T-cell (primary cell): ENCODE measurements at regions not wholly inside any gene's neighbourhood (a gene's known extent, or its start where the extent isn't known, plus 50 kb on each side); places are given as distances from the start of the nearest gene placed in this dataset.
"Not testable (repeated sequence)": the region's sequence is repeated elsewhere in the genome, so short reads cannot be mapped to it uniquely, and the experiment has no call there.

Experiments used
- ATAC-seq, 4 experiments: fragments of 200-7000 bp in 3 of 4; fragments of 150-1000 bp in 1 of 4; cut with Tn5 transposase; replicated peaks in 1 of 4; 1 replicate in 3 of 4; 2 replicates in 1 of 4; pipeline ENCODE4 v1.10.0; 2021; ENCODE audit warnings: moderate library complexity in 3 of 4, mild to moderate bottlenecking in 2 of 4, moderate number of reproducible peaks in 1 of 4
- CTCF ChIA-PET, 2 donors: fragments of 300-600 bp; sonication (Branson Sonifier 250); formaldehyde crosslinking; loops; one replicate each; lab custom pipeline; 2022; ENCODE audit warnings: antibody characterized with exemption in 2 of 2; lab: Charles Lee
- POLR2A ChIA-PET, 2 donors: fragments of 300-600 bp; sonication (Branson Sonifier 250); formaldehyde crosslinking; loops; one replicate each; lab custom pipeline; 2022; ENCODE audit warnings: antibody characterized with exemption in 2 of 2; lab: Charles Lee
- DNase-seq, 35 experiments: peaks; one replicate each; pipeline versions ENCODE4 v3.0.0 to v3.0.0-alpha.2; 2013 to 2023
- H3K27ac ChIP-seq: one replicate; pipeline ENCODE4 v1.5.1; 2013; ENCODE audit warnings: low read length
- H3K27me3 ChIP-seq, 2 experiments: replicated peaks in 1 of 2; 1 replicate in 1 of 2; 2 replicates in 1 of 2; pipeline versions ENCODE4 v1.6.1 to v1.7.0; 2013; ENCODE audit warnings: low read length in 1 of 2, mixed read lengths in 1 of 2; ENCODE audit not compliant: control insufficient read depth in 2 of 2, insufficient read depth in 2 of 2; ENCODE audit errors: extremely low read depth in 1 of 2
- H3K36me3 ChIP-seq, 2 donors: 1 replicate in 1 of 2; 2 replicates in 1 of 2; pipeline versions ENCODE4 v1.6.1 to v1.7.0; 2013; ENCODE audit warnings: low read length in 1 of 2; ENCODE audit not compliant: control insufficient read depth in 2 of 2, insufficient read depth in 1 of 2; ENCODE audit errors: extremely low read depth in 1 of 2
- H3K4me1 ChIP-seq, 2 experiments: 1 replicate in 1 of 2; 2 replicates in 1 of 2; pipeline versions ENCODE4 v1.6.1 to v1.7.0; 2013; ENCODE audit warnings: low read length in 2 of 2, mixed read lengths in 1 of 2; ENCODE audit not compliant: insufficient read depth in 2 of 2, control insufficient read depth in 1 of 2; ENCODE audit errors: extremely low read depth in 1 of 2
- H3K4me3 ChIP-seq, 2 donors: 1 replicate in 1 of 2; 2 replicates in 1 of 2; pipeline versions ENCODE4 v1.5.1 to v1.7.0; 2013; ENCODE audit warnings: mild to moderate bottlenecking in 2 of 2, low read length in 1 of 2, moderate library complexity in 1 of 2; ENCODE audit not compliant: control insufficient read depth in 1 of 2; ENCODE audit errors: extremely low read depth in 1 of 2
- H3K9me3 ChIP-seq: 2 replicates; pipeline ENCODE4 v1.7.0; 2013
- H3K27ac Mint-ChIP-seq, 2 donors: one replicate each; pipeline ENCODE4 v1.8.0; 2020 to 2021; ENCODE audit warnings: mild to moderate bottlenecking in 2 of 2, mixed read lengths in 2 of 2
- H3K27me3 Mint-ChIP-seq, 2 donors: one replicate each; pipeline ENCODE4 v1.8.0; 2021 to 2022; ENCODE audit warnings: mixed read lengths in 2 of 2
- H3K36me3 Mint-ChIP-seq: one replicate; pipeline ENCODE4 v1.8.0; 2021; ENCODE audit warnings: mixed read lengths
- H3K4me1 Mint-ChIP-seq, 3 donors: one replicate each; pipeline ENCODE4 v1.8.0; 2020 to 2022; ENCODE audit warnings: mixed read lengths in 3 of 3, mild to moderate bottlenecking in 1 of 3
- H3K4me3 Mint-ChIP-seq, 3 donors: one replicate each; pipeline ENCODE4 v1.8.0; 2020 to 2022; ENCODE audit warnings: mild to moderate bottlenecking in 3 of 3, mixed read lengths in 3 of 3, moderate library complexity in 3 of 3
- H3K9me3 Mint-ChIP-seq, 3 donors: one replicate each; pipeline ENCODE4 v1.8.0; 2020 to 2022; ENCODE audit warnings: mixed read lengths in 3 of 3
- WGBS: methylation state at CpG from one replicate; pipeline ENCODE4 v1.1.5; 2013; ENCODE audit warnings: missing lambda C conversion rate; ENCODE audit not compliant: insufficient coverage; 5-methylcytosine and 5-hydroxymethylcytosine counted together

- CTCF ChIA-PET, result no interaction called here
Measured at GRCh38 chr13:38226496-38226895, 123.2 kb upstream of the UFM1 start.

GRCh38 chr13:38223089-38223488 lies 126.6 kb upstream of the UFM1 start:
- Histone ChIP-seq H3K4me1 (no peaks in the 10 kb centered on the region), H3K27ac (no peak overlapping the region), H3K4me3 (no peak overlapping the region), H3K9me3 (no peaks in the 10 kb centered on the region), H3K36me3 (no peaks in the 10 kb centered on the region), H3K27me3 (no peaks in the 10 kb centered on the region)
- ChIA-PET CTCF (no interaction called here), POLR2A (interaction anchor here in 1 of 2 donors (0.7 kb wide), 1 partner anchor 120 kb away, joined by 3 read pairs; no protein-coding TSS in a partner anchor)
- Mint-ChIP-seq H3K27me3 (peaks cover 0 to 1% of the 10 kb centered on the region in 2 donors), H3K27ac (no peak overlapping the region), H3K4me3 (no peak overlapping the region), H3K9me3 (peaks cover 0 to 2% (median 0%) of the 10 kb centered on the region in 3 donors), H3K4me1 (no peaks in the 10 kb centered on the region), H3K36me3 (no peaks in the 10 kb centered on the region)
- ATAC-seq (no peak), DNase-seq (no peak)
- WGBS, result no CpG with 5 or more reads among the region's 1 CpG

More at GRCh38 chr13:38226496-38226895, 123.2 kb upstream of the UFM1 start:
- Mint-ChIP-seq H3K27me3 (peaks cover 0 to 3% of the 10 kb centered on the region in 2 donors), H3K36me3 (no peaks in the 10 kb centered on the region), H3K4me3 (no peak overlapping the region), H3K9me3 (peaks cover 0 to 3% (median 2%) of the 10 kb centered on the region in 3 donors), H3K27ac (no peak overlapping the region), H3K4me1 (no peaks in the 10 kb centered on the region)
- no peaks in the 10 kb centered on the region for H3K27me3 ChIP-seq
- DNase-seq, result no peak
- POLR2A ChIA-PET, result no interaction called here
- no peaks in the 10 kb centered on the region for H3K4me1 ChIP-seq
- no peak for ATAC-seq
- H3K36me3 ChIP-seq, result no peaks in the 10 kb centered on the region
- H3K9me3 ChIP-seq, result no peaks in the 10 kb centered on the region
- H3K4me3 ChIP-seq, result no peak overlapping the region
- no peak overlapping the region for H3K27ac ChIP-seq

- H3K4me1 ChIP-seq, H3K4me3 Mint-ChIP-seq, POLR2A ChIA-PET, H3K27ac ChIP-seq, H3K27me3 ChIP-seq, CTCF ChIA-PET, H3K36me3 Mint-ChIP-seq, ATAC-seq, H3K4me3 ChIP-seq, H3K4me1 Mint-ChIP-seq, H3K27me3 Mint-ChIP-seq, H3K9me3 ChIP-seq, H3K9me3 Mint-ChIP-seq, H3K36me3 ChIP-seq, DNase-seq, H3K27ac Mint-ChIP-seq: not testable (repeated sequence)
- no CpG with 5 or more reads among the region's 1 CpG for WGBS
Measured at GRCh38 chr13:38221120-38221519, 128.5 kb upstream of the UFM1 start.

- no peaks in the 10 kb centered on the region for H3K27me3 Mint-ChIP-seq
- no peaks in the 10 kb centered on the region for H3K4me1 ChIP-seq
- no peak overlapping the region for H3K27ac ChIP-seq
- H3K4me3 ChIP-seq, result no peak overlapping the region
- ChIA-PET POLR2A (no interaction called here), CTCF (no interaction called here)
- H3K27me3 ChIP-seq, result no peaks in the 10 kb centered on the region
- no peak overlapping the region for H3K4me3 Mint-ChIP-seq
- no peaks in the 10 kb centered on the region for H3K9me3 ChIP-seq
- H3K9me3 Mint-ChIP-seq, result peaks cover 7 to 13% (median 10%) of the 10 kb centered on the region in 3 donors
- H3K4me1 Mint-ChIP-seq, result no peaks in the 10 kb centered on the region
- no peaks in the 10 kb centered on the region for H3K36me3 ChIP-seq
- no peak for ATAC-seq
- H3K27ac Mint-ChIP-seq, result no peak overlapping the region
- WGBS, result no CpG with 5 or more reads among the region's 2 CpGs
- DNase-seq, result no peak
- H3K36me3 Mint-ChIP-seq, result no peaks in the 10 kb centered on the region
Measured at GRCh38 chr13:38216181-38216580, 133.5 kb upstream of the UFM1 start.

- no peaks in the 10 kb centered on the region for H3K9me3 ChIP-seq
- ATAC-seq (no peak), DNase-seq (no peak)
- no peaks in the 10 kb centered on the region for H3K36me3 ChIP-seq
- peaks cover 11 to 17% (median 14%) of the 10 kb centered on the region in 3 donors for H3K9me3 Mint-ChIP-seq
- H3K4me1 ChIP-seq, result no peaks in the 10 kb centered on the region
- H3K4me3 Mint-ChIP-seq, result no peak overlapping the region
- no peaks in the 10 kb centered on the region for H3K4me1 Mint-ChIP-seq
- POLR2A ChIA-PET, result no interaction called here
- no peak overlapping the region for H3K27ac ChIP-seq
- H3K27me3 ChIP-seq, result no peaks in the 10 kb centered on the region
- no peak overlapping the region for H3K4me3 ChIP-seq
- no peaks in the 10 kb centered on the region for H3K27me3 Mint-ChIP-seq
- no CpG with 5 or more reads among the region's 1 CpG for WGBS
- CTCF ChIA-PET, result no interaction called here
- H3K36me3 Mint-ChIP-seq, result no peaks in the 10 kb centered on the region
- H3K27ac Mint-ChIP-seq, result no peak overlapping the region
Measured at GRCh38 chr13:38213314-38213713, 136.3 kb upstream of the UFM1 start.

- ChIA-PET POLR2A (no interaction called here), CTCF (no interaction called here)
- 80% methylated on average over 2 of the region's 3 CpGs for WGBS
- no peaks in the 10 kb centered on the region for H3K4me1 ChIP-seq
- no peaks in the 10 kb centered on the region for H3K36me3 Mint-ChIP-seq
- no peak overlapping the region for H3K27ac Mint-ChIP-seq
- no peaks in the 10 kb centered on the region for H3K9me3 ChIP-seq
- H3K4me3 ChIP-seq, result no peak overlapping the region
- no peak overlapping the region for H3K4me3 Mint-ChIP-seq
- no peaks in the 10 kb centered on the region for H3K27me3 ChIP-seq
- H3K9me3 Mint-ChIP-seq, result peaks cover 11 to 17% (median 14%) of the 10 kb centered on the region in 3 donors
- no peaks in the 10 kb centered on the region for H3K27me3 Mint-ChIP-seq
- DNase-seq, result no peak
- H3K36me3 ChIP-seq, result no peaks in the 10 kb centered on the region
- H3K4me1 Mint-ChIP-seq, result no peaks in the 10 kb centered on the region
- ATAC-seq, result no peak
- no peak overlapping the region for H3K27ac ChIP-seq
Measured at GRCh38 chr13:38210928-38211596, 138.6 kb upstream of the UFM1 start.

GRCh38 chr13:38204556-38204955 lies 145.1 kb upstream of the UFM1 start:
- Mint-ChIP-seq H3K4me1 (no peaks in the 10 kb centered on the region), H3K27me3 (peaks cover 0 to 10% of the 10 kb centered on the region in 2 donors), H3K36me3 (no peaks in the 10 kb centered on the region), H3K4me3 (no peak overlapping the region), H3K9me3 (no peaks in the 10 kb centered on the region), H3K27ac (no peak overlapping the region)
- Histone ChIP-seq H3K4me3 (no peak overlapping the region), H3K9me3 (no peaks in the 10 kb centered on the region), H3K36me3 (no peaks in the 10 kb centered on the region), H3K27me3 (no peaks in the 10 kb centered on the region), H3K27ac (no peak overlapping the region), H3K4me1 (no peaks in the 10 kb centered on the region)
- DNase-seq (no peak), ATAC-seq (no peak)
- CTCF ChIA-PET, result no interaction called here
- POLR2A ChIA-PET, result no interaction called here
